ENCODE measurements at regions not wholly inside any gene's neighbourhood (a gene's known extent, or its start where the extent isn't known, plus 50 kb on each side); places are given as distances from the start of the nearest gene placed in this dataset.

DNA sequence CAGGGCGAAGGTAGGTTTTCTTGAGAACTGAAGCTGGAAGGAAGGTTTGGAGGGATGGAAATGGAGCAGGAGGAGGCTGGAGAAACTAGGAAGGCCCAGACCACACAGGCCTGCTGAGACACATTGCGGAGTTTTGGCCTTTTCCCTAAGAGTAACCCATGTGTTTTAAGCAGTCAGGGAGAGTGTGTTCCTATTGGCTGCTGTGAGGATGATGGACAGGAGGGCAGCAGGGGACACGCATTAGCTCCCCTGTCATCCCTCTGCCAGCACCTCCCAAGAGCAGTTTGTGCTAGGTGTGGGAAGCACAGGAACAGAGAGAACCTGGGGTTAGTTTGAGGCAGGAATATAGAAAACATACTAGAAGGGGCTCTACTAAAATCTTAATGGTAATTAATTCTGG lies 842.1 kb downstream of the TBC1D22A start:
- DNase-seq, result no peak

DNA sequence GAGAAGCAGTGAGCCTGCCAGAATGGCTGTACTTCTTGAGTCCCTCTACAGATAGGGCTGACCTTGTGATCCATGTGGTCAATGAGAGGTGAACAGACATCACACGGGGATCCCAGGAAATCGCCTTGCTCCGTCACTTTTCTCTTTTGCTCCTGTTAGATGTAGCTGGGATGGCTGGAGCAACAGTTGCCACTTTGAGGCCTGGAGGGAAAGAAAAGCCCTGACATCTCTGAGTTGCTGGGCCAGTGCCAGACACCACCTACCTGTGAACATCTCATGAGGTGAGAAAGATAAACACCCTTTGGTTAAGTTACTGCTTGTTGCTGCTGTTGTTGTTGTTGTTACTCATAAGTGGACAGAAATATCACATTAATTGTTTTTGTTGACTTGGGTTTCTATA lies 840.3 kb downstream of the TBC1D22A start:
- DNase-seq, result no peak

DNA sequence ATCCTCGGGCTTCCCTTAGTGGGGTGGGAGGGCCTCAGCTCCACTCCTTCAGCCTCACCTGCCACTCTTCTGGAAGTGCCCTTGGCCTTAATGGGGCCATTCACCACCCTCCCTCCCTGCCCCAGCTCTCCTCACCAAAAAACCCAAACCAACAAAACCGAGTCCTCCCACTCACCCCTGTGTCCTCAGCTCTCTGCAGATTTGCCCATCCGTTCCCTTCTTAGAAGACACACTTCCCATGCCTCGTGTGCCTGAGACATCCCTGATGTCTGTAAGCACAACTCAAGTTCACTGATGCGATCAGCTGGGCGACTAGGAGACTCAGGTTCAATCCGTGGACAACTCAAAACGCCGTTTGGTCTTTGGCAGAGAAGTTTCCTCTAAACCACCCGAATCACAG lies 839.2 kb downstream of the TBC1D22A start:
- no peak for DNase-seq

DNA sequence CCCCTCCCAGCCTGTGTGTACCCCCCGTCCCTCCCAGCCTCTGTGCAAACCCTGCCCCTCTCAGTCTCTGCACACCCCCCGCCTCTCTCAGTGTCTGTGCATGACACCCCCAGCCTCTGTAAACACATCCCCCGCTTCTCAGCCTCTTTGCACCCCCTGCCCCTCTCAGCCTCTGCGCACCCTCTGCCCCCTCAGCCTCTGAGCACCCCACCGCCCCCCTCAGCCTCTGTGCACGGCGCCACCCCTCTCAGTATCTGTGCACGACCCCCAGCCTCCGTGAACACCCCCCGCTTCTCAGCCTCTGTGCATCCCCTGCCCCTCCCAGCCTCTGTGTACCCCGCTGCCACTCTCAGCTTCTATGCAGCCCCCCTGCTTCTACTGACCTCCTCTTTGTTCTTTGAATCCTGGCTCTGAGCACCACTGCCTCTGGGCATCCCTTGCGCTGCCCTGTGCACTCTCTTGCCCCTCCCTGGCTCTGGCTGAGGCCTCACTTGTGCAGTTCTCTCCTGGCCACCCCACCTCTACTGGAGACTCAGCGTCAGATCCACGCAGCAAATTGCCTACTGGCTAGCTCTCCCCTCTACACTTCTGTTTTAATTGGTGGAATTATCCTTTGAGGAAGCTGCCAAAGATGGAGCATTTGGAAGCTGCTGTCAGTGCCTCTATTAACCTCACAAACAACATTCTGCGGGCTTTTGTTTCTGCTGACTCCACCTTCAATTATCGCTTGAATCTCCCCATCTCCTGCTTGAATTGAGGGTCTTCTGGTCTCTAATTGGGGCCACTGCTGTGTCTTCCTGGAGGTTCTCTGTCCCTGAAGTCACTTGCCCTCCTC lies 838.6 kb downstream of the TBC1D22A start:
- no peak for DNase-seq

DNA sequence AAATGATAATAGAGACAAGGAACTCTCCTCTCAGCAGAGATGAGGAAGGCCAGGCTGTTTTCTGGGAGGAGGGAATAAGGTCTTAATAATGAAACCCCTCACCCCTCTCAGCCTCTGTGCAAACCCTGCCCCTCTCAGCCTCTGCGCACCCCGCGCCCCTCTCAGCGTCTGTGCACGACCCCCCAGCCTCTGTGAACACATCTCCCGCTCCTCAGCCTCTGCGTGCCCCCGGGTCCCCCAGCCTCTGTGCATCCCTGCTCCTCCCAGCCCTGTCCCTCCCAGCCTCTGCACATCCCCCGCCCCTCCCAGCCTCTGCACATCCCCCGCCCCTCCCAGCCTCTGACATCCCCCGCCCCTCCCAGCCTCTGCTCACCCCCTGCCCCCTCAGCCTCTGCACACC lies 837.8 kb downstream of the TBC1D22A start:
- no peak for DNase-seq

DNA sequence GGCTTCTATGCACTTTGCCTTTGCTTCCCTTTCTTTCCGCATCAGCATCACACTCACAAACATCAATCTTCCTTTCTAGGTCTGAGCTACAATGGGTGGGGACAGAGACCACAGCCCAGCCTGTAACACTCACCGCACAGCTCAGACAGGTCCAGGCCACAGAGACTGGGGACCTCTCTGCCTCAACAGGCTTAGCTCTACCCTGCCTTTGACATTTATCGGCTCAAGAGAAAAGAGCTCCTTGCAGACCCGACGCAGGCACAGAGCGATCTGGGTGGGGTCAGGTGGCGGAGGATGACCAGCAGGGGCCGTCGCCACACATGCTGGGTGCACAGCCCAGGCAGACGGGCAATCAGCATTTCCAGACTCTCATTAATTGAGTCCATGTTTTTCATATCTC lies 837.3 kb downstream of the TBC1D22A start:
- no peak for DNase-seq

DNA sequence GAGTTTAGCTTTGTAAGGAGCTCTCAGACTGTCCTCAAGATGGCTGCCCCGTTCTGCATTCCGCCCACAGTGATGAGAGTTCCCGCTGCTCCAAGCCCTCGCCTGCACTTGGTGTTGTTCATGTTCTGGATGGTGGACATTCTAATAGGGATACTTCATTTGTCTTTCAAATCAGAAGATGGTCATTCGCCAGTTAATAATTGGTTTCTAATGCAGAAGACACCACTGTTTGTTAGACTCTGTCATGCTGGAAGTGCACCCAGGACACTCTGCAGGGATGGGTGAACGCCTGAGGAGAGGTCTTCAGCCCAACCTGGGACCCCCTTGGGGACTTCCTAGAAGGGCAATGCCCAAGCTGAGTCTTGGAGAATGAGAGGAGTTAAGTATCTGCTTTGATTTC lies 836.4 kb downstream of the TBC1D22A start:
- no peak for DNase-seq

DNA sequence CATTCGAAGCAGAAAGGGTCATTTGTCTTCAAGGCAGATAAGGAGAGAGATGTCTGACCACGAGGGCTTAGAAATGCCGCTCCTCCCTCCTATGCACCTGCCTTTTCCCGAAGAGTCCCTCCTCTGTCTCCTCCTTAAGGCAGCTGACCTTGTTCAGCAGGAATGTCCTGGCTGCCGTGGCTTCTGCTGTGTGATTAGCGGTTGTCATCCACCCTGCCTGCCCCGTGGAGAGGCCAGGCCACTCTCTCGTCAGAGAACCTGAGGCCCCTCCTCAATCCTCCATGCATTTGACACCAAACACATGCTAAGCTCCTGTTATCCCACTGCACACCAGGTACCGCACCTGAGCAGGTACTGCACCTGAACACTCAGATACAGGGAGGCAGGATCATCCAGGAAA lies 834.6 kb downstream of the TBC1D22A start:
- no peak for DNase-seq

DNA sequence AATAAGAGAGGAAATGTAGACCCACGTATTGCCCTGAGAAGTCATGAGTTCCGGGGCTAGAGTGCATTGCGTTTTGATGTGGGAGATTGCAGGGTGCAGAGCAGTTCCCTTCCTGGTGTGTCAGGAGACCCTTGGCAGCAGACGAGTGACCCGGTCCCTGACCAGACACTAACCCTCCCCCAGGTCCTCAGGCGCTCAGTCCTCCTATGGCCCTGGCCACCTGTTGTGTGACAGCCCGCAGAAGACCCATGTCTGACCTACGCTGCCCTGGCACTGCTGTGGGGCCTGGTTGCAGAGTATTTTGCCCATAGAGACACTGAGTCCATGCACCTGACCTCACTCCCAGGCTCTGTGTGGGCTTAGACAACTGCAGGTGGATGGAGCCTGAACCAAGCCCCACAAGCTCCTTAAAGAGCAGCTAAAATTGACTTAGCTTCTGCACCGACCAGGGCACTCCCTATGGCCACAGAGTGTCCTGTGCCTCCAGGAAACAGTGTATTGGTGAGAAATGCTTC lies 833.8 kb downstream of the TBC1D22A start:
- DNase-seq, result no peak

DNA sequence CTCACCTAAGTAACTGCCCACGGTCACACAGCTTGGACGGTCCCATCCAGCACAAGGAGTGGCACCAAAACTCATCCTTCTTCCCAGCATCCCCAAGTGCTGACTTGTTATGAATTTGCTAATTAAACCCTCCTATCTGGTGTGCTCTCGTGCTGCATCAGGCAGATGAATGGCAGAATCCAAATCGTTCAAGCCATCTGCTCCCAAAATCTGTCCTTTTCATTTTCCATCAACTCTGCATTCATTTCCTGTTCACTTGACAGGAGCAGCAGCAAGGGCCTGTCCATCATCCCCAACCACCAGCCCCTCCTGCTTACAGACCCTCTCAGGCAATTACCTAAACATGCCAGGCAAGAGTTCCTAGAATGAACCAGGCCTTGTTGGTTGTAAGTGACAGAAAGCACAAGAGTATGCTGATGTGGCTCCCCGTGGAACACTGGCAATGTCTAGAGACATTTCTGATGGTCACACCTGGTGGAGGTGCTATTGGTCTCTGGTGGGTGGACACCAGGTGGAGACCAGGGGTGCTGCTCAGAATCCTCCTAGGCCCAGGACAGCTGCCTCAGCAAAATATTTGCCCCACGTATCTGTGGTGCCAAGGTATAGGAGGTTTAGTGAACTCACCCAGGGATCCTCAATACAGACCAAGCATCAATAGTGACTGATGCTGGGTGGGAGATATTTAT lies 832.5 kb downstream of the TBC1D22A start:
- no peak for DNase-seq

DNA sequence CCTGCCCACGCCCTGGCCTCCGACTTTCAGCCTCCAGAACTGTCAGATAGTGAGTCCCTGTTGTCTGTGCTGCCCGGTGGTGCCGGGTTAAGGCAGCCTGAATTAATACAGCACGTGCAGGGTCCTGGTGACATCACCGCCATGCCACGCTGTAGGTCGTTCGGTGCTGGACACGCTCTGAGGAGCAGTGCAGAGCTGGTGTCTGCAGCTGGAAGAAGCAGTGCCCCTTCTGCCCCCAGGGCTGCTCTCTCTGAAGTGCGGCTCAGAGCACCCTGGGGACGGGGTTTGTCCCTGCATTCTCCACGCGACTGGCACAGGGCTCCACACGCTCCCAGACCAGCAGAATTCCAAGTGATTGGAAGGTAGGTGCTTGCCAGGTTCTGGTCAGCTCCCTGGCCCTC lies 831.5 kb downstream of the TBC1D22A start:
- no peak for DNase-seq

DNA sequence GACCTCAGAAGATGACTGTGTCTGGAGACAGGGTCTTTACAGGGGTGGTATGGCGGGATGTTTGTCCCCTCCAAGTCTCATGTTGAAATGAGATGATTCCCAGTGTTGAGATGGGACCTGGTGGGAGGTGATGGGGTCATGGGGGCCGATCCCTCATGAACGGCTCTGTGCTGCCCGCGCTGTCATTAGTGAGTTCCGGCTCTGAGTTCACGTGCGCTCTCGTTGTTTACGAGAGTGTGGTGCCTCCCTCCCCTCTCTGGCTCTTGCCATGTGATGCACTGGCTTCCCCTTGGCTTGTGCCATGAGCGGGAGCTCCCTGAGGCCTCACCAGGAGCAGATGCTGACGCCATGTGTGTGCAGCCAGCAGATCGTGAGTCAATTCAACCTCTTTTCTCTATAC lies 830.8 kb downstream of the TBC1D22A start:
- no peak for DNase-seq

DNA sequence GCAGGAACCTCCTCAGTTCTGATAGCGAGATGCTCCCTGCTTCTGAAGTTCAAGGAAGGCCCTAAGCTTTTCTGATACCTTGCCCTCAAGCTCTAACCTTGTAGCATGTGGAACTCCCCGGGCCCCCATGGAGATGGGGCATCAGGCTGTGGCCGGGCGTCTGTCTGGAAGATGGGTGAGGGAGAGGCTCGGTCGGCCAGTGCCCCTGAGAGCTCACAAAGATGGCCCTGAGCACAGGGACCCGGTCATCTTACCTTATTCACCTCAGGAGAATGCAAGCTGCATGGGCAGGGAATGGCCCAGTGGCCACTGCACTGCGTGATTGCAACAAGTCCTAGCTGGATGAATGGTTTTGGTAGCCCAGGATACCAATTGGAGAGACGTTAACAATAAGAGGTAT lies 830.3 kb downstream of the TBC1D22A start:
- no peak for DNase-seq

DNA sequence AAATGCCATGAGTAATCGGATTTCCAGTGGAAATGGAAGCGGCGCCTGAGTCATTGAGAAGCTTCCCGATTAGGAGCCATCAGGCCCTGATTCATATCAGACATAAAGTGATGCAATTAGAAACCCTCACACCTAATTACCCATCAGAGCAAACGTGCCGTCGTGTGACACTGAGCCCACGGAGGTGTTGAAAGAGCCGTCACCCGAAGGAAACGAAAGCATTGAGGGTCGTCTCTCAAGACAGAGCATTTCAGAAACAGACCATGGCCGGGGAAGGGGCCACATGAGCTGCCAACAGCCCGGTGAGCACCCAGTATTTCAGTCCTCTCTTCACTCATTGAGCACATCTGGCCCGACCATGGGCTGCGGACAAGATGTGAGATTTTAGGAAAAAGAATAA lies 829.3 kb downstream of the TBC1D22A start:
- no peak for DNase-seq

DNA sequence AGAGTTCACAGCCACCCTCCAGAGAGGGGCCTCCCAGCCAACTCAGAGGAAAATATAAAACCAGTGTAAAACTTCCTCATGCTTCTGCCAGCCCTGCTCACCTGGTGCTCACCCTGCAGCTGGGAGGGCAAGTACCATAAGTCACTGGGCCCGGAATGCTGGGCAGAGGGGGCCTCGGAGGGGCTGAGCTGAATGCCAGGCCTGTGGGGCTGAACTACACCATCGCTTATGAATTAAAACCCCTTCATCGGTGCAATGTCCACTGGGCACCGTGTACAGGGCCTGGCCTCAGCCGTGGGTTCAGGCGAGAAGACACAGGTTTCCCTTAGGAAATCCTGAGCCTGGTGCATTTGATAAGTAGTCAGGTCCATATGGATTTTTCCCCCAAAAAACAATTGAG lies 828.6 kb downstream of the TBC1D22A start:
- DNase-seq, result no peak

DNA sequence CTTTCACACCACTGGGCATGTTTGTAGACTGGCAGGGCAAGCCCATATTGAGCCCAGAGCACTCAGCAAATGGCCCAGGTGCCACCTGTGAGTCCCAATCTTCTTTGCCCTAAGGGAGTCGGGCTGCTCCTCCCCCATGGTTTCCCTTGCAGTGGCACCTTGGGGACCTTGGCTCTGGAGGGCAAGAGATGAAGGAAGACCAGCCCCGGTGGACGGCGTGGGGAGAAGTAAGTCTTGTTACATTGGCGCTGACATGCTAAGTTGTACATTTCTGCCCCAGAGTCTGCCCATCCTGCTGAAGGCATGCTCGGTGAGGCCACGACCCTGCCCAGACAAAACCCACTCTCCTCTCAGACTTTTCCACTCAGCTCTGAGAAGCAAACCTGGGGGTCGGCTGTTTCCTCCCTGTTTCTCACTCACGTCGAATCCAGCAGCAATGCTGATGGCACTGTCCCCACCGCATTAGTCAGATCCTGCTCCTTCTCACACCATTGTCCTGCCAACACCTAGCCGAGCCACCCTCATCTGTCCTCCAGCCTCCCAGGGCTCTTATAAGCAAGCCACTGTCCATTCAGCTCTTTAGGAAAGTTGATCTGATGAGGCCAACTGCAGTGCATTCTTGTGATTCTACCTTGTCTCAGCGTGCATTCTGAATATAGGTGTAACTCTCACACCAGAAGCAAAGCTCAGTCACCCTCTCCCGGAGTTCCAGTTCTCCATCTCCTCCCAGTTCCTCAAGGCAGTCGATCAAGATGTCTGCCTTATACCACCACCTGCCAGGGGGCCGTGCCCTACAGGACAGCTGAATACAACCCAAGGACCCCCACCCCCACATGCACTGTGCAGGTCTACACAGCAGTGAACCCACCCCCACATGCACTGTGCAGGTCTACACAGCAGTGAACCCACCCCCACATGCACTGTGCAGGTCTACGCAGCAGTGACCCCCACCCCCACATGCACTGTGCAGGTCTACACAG lies 827.1 kb downstream of the TBC1D22A start:
- DNase-seq, result no peak

DNA sequence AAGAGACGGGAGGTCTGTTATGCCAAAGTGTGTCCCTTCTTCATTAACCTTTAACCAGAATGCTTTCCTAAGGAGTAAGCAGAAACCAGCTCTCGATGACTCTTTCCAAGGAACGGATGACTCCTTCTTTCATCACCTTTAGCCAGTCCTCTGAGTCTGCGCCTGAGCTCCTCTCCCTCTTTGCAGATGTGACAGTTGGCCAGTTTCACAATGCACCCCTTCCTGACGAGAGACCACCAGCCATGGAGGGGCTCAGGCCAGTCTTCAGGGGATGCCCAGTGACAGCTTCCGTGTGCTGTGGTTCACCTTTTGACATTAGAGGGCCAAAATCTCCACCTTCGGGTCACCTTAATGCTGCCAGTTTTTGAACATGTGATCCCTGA lies 826.1 kb downstream of the TBC1D22A start:
- no peak for DNase-seq

DNA sequence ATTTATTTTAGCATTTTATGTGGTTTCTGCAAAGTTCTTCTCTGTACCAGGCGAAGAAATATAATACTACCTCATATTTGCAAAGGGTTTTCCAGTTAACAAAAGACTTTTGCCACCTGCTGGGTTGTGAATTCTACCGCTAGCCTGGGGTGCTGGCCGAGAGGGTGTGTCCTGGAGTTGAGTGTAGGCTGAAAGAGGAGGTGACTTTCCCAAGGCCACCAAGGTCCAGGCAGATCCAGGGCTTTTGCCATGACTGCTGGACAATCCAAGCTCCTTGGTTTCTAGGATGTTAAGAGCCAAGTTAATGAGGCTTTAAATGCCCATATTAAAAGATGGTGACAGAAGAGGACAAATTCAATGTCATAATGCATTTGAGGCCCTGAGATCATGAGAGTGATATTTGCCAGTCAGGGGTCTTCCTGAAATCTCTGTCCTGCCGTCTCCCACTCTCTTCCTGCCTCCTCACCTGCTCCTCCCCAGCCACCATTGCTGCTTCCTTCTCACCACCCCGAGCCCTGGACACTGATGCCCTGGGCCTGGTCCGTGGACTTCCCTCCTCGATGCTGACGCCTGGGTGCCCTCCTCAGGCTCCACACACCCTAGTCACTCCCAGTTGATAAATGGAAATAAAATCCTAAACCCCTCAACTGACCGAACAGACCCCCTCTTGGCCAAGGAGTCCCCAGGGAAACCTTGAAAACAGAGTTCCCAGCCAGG lies 825.6 kb downstream of the TBC1D22A start:
- DNase-seq, result no peak

DNA sequence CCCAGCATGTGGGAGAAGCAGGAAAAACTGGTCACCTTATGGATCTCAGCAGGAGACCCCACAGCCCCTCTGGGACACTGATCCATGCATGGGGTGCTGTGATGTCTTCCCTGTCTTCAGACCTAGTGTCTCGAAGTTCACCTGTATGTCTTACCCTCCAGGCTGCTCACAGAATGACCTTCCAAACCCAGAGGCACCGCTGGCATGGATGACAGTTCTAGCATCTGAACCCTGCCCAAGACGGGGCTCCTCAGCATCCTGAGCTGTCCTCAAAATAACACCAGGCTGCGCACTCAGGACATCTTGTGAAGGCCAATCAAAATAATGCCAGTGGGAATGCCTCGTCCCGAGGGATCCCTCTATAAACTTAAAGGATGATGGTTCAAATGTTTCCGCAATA lies 824.9 kb downstream of the TBC1D22A start:
- DNase-seq, result no peak

DNA sequence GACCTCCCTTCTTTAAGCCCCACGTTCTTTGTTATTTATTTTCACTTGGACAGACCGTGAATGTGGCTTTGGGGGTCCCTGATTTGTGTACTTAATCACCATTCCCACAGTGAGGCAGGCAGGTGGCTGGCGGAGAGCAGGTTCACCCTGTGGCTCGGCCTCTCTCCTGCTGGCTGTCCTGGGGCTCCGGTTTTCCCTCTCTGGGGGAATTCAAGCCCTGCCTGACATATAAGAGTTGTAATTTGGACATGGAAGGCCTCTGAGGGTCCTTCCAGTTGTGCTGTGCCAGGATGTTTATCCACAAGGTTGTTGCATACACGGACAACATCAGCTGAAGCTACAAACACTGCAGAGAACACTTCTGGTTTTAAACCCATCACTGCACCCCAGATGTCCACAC lies 824.5 kb downstream of the TBC1D22A start:
- DNase-seq, result no peak

DNA sequence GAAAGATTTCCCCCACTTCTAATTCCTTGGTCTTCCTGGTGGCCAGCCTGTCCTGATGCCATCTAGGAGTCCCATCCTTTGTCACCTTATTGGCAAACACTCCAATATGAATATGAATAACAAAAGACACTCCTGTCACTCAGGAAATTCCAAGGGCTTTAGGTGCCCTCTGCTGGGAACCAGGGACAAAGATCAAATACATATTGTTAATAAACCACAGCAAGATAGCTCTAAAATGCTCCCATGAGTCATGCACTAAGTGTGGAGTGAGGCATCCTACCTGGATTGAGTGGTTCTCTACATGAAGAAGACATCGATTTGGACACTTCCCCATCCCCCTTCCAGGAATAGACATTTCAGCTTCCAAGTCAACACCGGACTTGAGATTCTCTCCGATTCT lies 823.6 kb downstream of the TBC1D22A start:
- DNase-seq, result peak; percentile 35

DNA sequence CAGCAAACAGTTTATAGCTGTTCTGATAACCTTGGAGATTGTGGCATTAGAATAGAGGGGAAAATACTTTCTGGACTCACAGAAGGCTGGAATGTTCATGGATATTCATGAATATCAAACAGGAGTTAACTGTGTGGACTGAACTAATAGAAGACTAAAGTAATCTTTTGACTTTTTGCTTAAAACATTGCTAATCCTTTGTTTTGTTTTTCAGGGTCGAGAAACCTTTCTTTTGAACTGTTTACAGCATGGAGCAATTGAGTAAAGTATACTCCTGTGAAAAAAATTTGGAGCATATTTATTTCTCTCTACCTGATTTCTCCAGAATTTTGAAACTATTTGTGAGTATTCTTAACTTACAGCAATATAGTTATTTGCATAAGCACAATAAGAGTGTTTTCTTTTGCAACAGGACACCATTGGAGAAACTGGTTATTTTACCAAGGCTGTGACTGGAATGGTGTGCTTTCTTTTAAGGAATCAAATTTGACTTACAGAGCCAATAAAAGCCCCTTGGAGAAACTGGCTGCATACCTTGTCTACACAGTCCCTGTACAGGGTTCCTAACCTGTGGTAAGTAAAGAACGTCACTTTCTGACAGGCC lies 821.6 kb downstream of the TBC1D22A start:
- no peak for DNase-seq

Data from NCI-H345 (cell line).